ENCODE measurements at regions not wholly inside any gene's neighbourhood (a gene's known extent, or its start where the extent isn't known, plus 50 kb on each side); places are given as distances from the start of the nearest gene placed in this dataset.

GRCh38 chr1:82454431-82454830 is 653.7 kb downstream of the ADGRL2 start:
- no TSS peak for BruUV-seq (replicated peaks)
- no peak overlapping the region for H3K4me3 ChIP-seq
- in situ Hi-C loops (cut with MboI) (no loop called here), intact Hi-C loops (cut with micrococcal nuclease; ENCODE audit: unreplicated experiment) (no loop called here)
- H3K4me1 ChIP-seq (ENCODE audit: control insufficient read depth, insufficient read depth, low read length): no peaks in the 10 kb centered on the region
- ATAC-seq (no peak), FAIRE-seq (no peak), DNase-seq (ENCODE audit: low read depth, low spot score) (no peak)
- no peak overlapping the region for H3K27ac ChIP-seq (ENCODE audit: control insufficient read depth, insufficient read depth)
- ChIA-PET CTCF (interaction anchor here (1.2 kb wide), 1 partner anchor 10 kb away, joined by 3 read pairs; no protein-coding TSS in a partner anchor), POLR2A (no interaction called here), SMC1A (ENCODE audit: uncharacterized antibody, unreplicated experiment) (no interaction called here), RAD21 (ENCODE audit: unreplicated experiment) (no interaction called here)
- H3K9ac ChIP-seq (ENCODE audit: control insufficient read depth, insufficient read depth, low read length): no peak overlapping the region
- H3K36me3 ChIP-seq (ENCODE audit: control insufficient read depth in 2 of 2, insufficient read depth in 2 of 2, low read length in 1 of 2): no peaks in the 10 kb centered on the region
- no peak overlapping the region for H3K4me2 ChIP-seq (ENCODE audit: control insufficient read depth, insufficient read depth)
- no peaks in the 10 kb centered on the region for H4K20me1 ChIP-seq (ENCODE audit: control insufficient read depth, insufficient read depth)
- H3K27me3 ChIP-seq (replicated peaks in 1 of 2; ENCODE audit: control insufficient read depth in 2 of 2, insufficient read depth in 2 of 2, low read length in 1 of 2): no peaks in the 10 kb centered on the region
- no peaks in the 10 kb centered on the region for H3K79me2 ChIP-seq (ENCODE audit: control insufficient read depth, insufficient read depth, low read length)
- no peak overlapping the region for H2AFZ ChIP-seq (ENCODE audit: control insufficient read depth, low read depth, low read length)
- no peaks in the 10 kb centered on the region for H3K9me3 ChIP-seq (replicated peaks; ENCODE audit: control insufficient read depth, insufficient read depth, low read length)
- TF ChIP-seq POU2F2 (IDR thresholded peaks at IDR 0.05; ENCODE audit: borderline replicate concordance, low read depth, low read length): no peak
- TF ChIP-seq TBL1XR1 (IDR thresholded peaks at IDR 0.05; ENCODE audit: low read depth, low read length): no peak
- no peak for TF ChIP-seq MTA3 (IDR thresholded peaks at IDR 0.05; ENCODE audit: borderline replicate concordance, low read length)
- no peak for TF ChIP-seq SPI1 (IDR thresholded peaks at IDR 0.05; ENCODE audit: borderline replicate concordance, insufficient read depth, low read depth, low read length)
- TF ChIP-seq NR2C2 (IDR thresholded peaks at IDR 0.05; ENCODE audit: borderline replicate concordance, control insufficient read depth, insufficient read length, low read depth): no peak
- TF ChIP-seq, protein P1, sequence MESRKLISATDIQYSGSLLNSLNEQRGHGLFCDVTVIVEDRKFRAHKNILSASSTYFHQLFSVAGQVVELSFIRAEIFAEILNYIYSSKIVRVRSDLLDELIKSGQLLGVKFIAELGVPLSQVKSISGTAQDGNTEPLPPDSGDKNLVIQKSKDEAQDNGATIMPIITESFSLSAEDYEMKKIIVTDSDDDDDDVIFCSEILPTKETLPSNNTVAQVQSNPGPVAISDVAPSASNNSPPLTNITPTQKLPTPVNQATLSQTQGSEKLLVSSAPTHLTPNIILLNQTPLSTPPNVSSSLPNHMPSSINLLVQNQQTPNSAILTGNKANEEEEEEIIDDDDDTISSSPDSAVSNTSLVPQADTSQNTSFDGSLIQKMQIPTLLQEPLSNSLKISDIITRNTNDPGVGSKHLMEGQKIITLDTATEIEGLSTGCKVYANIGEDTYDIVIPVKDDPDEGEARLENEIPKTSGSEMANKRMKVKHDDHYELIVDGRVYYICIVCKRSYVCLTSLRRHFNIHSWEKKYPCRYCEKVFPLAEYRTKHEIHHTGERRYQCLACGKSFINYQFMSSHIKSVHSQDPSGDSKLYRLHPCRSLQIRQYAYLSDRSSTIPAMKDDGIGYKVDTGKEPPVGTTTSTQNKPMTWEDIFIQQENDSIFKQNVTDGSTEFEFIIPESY (IDR thresholded peaks at IDR 0.05): no peak
- TF ChIP-seq, protein P2, sequence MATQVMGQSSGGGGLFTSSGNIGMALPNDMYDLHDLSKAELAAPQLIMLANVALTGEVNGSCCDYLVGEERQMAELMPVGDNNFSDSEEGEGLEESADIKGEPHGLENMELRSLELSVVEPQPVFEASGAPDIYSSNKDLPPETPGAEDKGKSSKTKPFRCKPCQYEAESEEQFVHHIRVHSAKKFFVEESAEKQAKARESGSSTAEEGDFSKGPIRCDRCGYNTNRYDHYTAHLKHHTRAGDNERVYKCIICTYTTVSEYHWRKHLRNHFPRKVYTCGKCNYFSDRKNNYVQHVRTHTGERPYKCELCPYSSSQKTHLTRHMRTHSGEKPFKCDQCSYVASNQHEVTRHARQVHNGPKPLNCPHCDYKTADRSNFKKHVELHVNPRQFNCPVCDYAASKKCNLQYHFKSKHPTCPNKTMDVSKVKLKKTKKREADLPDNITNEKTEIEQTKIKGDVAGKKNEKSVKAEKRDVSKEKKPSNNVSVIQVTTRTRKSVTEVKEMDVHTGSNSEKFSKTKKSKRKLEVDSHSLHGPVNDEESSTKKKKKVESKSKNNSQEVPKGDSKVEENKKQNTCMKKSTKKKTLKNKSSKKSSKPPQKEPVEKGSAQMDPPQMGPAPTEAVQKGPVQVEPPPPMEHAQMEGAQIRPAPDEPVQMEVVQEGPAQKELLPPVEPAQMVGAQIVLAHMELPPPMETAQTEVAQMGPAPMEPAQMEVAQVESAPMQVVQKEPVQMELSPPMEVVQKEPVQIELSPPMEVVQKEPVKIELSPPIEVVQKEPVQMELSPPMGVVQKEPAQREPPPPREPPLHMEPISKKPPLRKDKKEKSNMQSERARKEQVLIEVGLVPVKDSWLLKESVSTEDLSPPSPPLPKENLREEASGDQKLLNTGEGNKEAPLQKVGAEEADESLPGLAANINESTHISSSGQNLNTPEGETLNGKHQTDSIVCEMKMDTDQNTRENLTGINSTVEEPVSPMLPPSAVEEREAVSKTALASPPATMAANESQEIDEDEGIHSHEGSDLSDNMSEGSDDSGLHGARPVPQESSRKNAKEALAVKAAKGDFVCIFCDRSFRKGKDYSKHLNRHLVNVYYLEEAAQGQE (IDR thresholded peaks at IDR 0.05; ENCODE audit: low read depth, low read length): no peak
- no peak for TF ChIP-seq NKRF (conservative IDR thresholded peaks at IDR 0.05)
- no peak for TF ChIP-seq SP1 (IDR thresholded peaks at IDR 0.05; ENCODE audit: low read depth, low read length)
- no peak for TF ChIP-seq SUZ12 (IDR thresholded peaks at IDR 0.05; ENCODE audit: unreplicated experiment)
- TF ChIP-seq RCOR1 (conservative IDR thresholded peaks at IDR 0.05; ENCODE audit: low read depth, low read length): no peak
- 4% methylated on average over 3 of the region's 3 CpGs for WGBS (ENCODE audit: insufficient coverage, insufficient replicate concordance, low lambda C conversion rate, missing lambda C conversion rate)
